NCI-H128 (cell line): ENCODE measurements at regions not wholly inside any gene's neighbourhood (a gene's known extent, or its start where the extent isn't known, plus 50 kb on each side); places are given as distances from the start of the nearest gene placed in this dataset.

Source experiments
- DNase-seq: peaks from one replicate; lab custom pipeline; 2025; ENCODE audit not compliant: unreplicated experiment; lab: John Stamatoyannopoulos, UW

GRCh38 chr3:110193074-110193473 is 855.7 kb upstream of the DPPA4 start:
- no peak for DNase-seq

- DNase-seq: no peak
These were observed 861.6 kb upstream of the DPPA4 start for GRCh38 chr3:110198717-110199587.

- DNase-seq: no peak
These were observed 862.2 kb upstream of the DPPA4 start for GRCh38 chr3:110199588-110199943.

GRCh38 chr3:110210086-110210660 is 861.4 kb upstream of the NECTIN3 start:
- no peak for DNase-seq

GRCh38 chr3:110226645-110227044 is 845.0 kb upstream of the NECTIN3 start:
- DNase-seq: no peak

GRCh38 chr3:110227991-110228390 is 843.6 kb upstream of the NECTIN3 start:
- DNase-seq: no peak

GRCh38 chr3:110234831-110235230 is 836.8 kb upstream of the NECTIN3 start:
- no peak for DNase-seq

- no peak for DNase-seq
These were observed 834.5 kb upstream of the NECTIN3 start for GRCh38 chr3:110236976-110237610.

- no peak for DNase-seq
These were observed 828.5 kb upstream of the NECTIN3 start for GRCh38 chr3:110243081-110243480.

- no peak for DNase-seq
These were observed 824.7 kb upstream of the NECTIN3 start for GRCh38 chr3:110246796-110247376.

GRCh38 chr3:110248666-110249065 is 823.0 kb upstream of the NECTIN3 start:
- DNase-seq: no peak

GRCh38 chr3:110253794-110254193 is 817.8 kb upstream of the NECTIN3 start:
- DNase-seq: no peak

- no peak for DNase-seq
These were observed 817.0 kb upstream of the NECTIN3 start for GRCh38 chr3:110254591-110254990.

GRCh38 chr3:110261141-110261540 is 810.5 kb upstream of the NECTIN3 start:
- no peak for DNase-seq

GRCh38 chr3:110262896-110263295 is 808.7 kb upstream of the NECTIN3 start:
- DNase-seq: no peak

GRCh38 chr3:110265302-110265701 is 806.3 kb upstream of the NECTIN3 start:
- no peak for DNase-seq

- no peak for DNase-seq
These were observed 804.2 kb upstream of the NECTIN3 start for GRCh38 chr3:110267304-110267845.

GRCh38 chr3:110272525-110272924 is 799.1 kb upstream of the NECTIN3 start:
- DNase-seq: no peak

- DNase-seq: no peak
These were observed 779.6 kb upstream of the NECTIN3 start for GRCh38 chr3:110291886-110292501.

- DNase-seq: no peak
These were observed 778.0 kb upstream of the NECTIN3 start for GRCh38 chr3:110293660-110294059.

GRCh38 chr3:110296885-110297284 is 774.7 kb upstream of the NECTIN3 start:
- no peak for DNase-seq
